Pancreas (tissue), 10 donors: ENCODE measurements at regions not wholly inside any gene's neighbourhood (a gene's known extent, or its start where the extent isn't known, plus 50 kb on each side); places are given as distances from the start of the nearest gene placed in this dataset.

Source experiments
- ATAC-seq, 4 donors: fragments of 200-7000 bp; cut with Tn5 transposase; one replicate each; pipeline versions ENCODE4 v1.8.0 to v1.9.1; 2020; ENCODE audit warnings: mild to moderate bottlenecking in 4 of 4, moderate library complexity in 4 of 4
- DNase-seq, 6 donors: peaks; one replicate each; pipeline ENCODE4 v3.0.0-alpha.2; 2020
- FAIRE-seq: peaks from 2 replicates; lab custom pipeline; 2012; peaks lifted over from hg19 to GRCh38; lab: Jason Lieb, UNC
- H3K27ac ChIP-seq, 4 donors: fragments of 200-600 bp; sonication (generic); 1 replicate in 3 of 4; 2 replicates in 1 of 4; pipeline versions ENCODE4 v1.5.0 to v1.8.0; 2020
- H3K27me3 ChIP-seq, 4 donors: fragments of 200-600 bp; one replicate each; pipeline ENCODE4 v1.8.0; 2021
- H3K36me3 ChIP-seq, 3 donors: fragments of 200-600 bp; sonication (generic) in 1 of 3; one replicate each; pipeline versions ENCODE4 v1.5.0 to v1.8.0; 2020 to 2021
- H3K4me1 ChIP-seq, 3 donors: fragments of 200-600 bp; one replicate each; pipeline ENCODE4 v1.8.0; 2021
- H3K4me3 ChIP-seq, 4 donors: fragments of 200-600 bp; sonication (generic) in 2 of 4; one replicate each; pipeline versions ENCODE4 v1.5.0 to v1.8.0; 2020 to 2021
- H3K9me3 ChIP-seq, 4 donors: fragments of 200-600 bp; one replicate each; pipeline ENCODE4 v1.8.0; 2021
- WGBS, 2 donors: extraction: QIAGEN DNeasy Blood & Tissue Kit; methylation state at CpG; one replicate each; pipeline ENCODE4 v1.1.7; 2013; 5-methylcytosine and 5-hydroxymethylcytosine counted together
- intact Hi-C, 3 donors: fragments of 100-400 bp; cut with DNase I; formaldehyde crosslinking; loops; one replicate each; pipeline versions ENCODE4 v1.11.1 to v1.14.2; 2022
- TF ChIP-seq, protein P1 (sequence below), 4 donors: fragments of 200-600 bp; sonication (generic) in 3 of 4; IDR thresholded peaks; one replicate each; pipeline versions ENCODE4 v1.5.0 to v1.8.0; 2021; ENCODE audit warnings: antibody characterized with exemption in 4 of 4
- donor health status: healthy with polysubstance abuse.
- donor health status: DM: no; HTN: no; CAD: no; lungs with moderate emphysema.
- donor health status: DM: no; HTN: no; CAD: no.
- donor health status: control.
- donor health status: control.
- donor health status: Bipolar disorder and iron deficiency.
- donor health status: DM: yes; HTN: yes; CAD: no.
- donor health status: DM: no; HTN: no; CAD: no.
- donor health status: DM: no; HTN: no; CAD: no.
- donor health status: DM: yes; HTN: yes; CAD: no.

DNA sequence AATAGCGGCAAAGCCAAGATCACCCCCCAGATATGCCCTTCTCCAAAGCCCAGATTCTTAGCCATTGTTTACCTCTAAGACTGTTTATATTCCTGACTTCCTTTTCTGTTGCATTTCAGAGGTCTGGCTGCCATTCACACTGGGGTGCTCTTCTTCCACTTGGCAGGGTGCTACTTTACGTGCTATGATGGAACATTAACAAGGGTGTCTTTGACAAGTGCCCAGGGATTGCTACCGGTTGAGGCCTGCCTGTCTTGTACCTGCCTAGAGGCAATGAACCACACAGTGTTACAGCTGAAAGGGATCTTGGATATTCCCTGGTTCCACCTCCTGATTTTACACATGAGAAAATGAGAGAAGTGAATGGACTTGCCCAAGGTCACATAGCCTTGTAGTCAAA lies 352.1 kb upstream of the KIF2A start:
- ATAC-seq (no peak), FAIRE-seq (no peak), DNase-seq (no peak)
- TF ChIP-seq, protein P1, sequence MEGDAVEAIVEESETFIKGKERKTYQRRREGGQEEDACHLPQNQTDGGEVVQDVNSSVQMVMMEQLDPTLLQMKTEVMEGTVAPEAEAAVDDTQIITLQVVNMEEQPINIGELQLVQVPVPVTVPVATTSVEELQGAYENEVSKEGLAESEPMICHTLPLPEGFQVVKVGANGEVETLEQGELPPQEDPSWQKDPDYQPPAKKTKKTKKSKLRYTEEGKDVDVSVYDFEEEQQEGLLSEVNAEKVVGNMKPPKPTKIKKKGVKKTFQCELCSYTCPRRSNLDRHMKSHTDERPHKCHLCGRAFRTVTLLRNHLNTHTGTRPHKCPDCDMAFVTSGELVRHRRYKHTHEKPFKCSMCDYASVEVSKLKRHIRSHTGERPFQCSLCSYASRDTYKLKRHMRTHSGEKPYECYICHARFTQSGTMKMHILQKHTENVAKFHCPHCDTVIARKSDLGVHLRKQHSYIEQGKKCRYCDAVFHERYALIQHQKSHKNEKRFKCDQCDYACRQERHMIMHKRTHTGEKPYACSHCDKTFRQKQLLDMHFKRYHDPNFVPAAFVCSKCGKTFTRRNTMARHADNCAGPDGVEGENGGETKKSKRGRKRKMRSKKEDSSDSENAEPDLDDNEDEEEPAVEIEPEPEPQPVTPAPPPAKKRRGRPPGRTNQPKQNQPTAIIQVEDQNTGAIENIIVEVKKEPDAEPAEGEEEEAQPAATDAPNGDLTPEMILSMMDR (IDR thresholded peaks at IDR 0.05) = no peak
- no peaks in the 10 kb centered on the region for H3K9me3 ChIP-seq
- no peaks in the 10 kb centered on the region for H3K36me3 ChIP-seq
- H3K4me1 ChIP-seq = peaks cover 0 to 3% (median 0%) of the 10 kb centered on the region in 3 donors
- intact Hi-C loops = no loop called here
- no peak overlapping the region for H3K27ac ChIP-seq
- 84 to 86% methylated on average over 3 of the region's 3 CpGs for WGBS, 2 donors
- no peaks in the 10 kb centered on the region for H3K27me3 ChIP-seq
- H3K4me3 ChIP-seq = no peak overlapping the region

DNA sequence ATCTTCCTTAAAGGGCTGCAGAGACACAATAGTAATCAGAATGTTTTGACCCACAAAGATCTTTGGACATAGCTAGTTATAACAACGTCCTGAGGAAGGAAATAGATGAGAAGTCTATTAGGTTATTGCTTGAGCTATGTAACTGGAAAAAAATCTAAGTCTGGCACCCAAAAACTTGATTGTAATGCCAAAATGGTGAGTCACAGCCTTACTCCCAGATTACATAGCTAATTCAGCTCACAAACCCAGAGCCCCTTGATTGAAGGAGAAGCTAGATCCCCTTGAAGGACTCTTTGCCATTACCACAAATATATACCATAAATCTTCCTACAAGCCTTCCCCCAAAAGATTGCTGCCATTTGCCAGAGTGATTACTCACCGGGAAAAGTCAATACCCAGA lies 341.8 kb upstream of the KIF2A start:
- Histone ChIP-seq H3K4me3 (no peak overlapping the region), H3K9me3 (no peaks in the 10 kb centered on the region), H3K36me3 (no peaks in the 10 kb centered on the region), H3K4me1 (no peaks in the 10 kb centered on the region), H3K27me3 (no peaks in the 10 kb centered on the region), H3K27ac (no peak overlapping the region)
- TF ChIP-seq, protein P1 (IDR thresholded peaks at IDR 0.05) = no peak
- 58 to 64% methylated on average over 2 of the region's 2 CpGs for WGBS, 2 donors
- no peak for DNase-seq
- intact Hi-C loops = no loop called here
- FAIRE-seq = no peak
- no peak for ATAC-seq

DNA sequence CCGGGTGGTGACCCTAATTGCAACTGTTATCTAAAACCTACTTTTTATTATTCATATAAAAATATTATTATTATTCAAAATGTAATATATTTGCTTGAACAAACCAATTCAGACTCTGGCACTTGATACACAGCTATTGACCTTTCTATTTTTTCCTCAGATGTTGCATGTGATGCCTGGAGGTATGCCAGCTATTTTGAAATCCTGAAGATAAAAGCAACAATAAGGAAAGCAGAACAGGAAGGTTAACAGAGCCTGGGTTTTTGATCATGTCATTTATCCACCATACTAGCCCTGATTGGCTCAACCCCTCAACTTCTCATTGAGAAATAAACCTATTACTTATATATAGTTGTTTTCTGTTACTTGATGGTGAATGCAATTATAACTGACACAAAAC lies 340.9 kb upstream of the KIF2A start:
- no peak for FAIRE-seq
- Histone ChIP-seq H3K4me3 (no peak overlapping the region), H3K9me3 (no peaks in the 10 kb centered on the region), H3K27ac (no peak overlapping the region), H3K36me3 (no peaks in the 10 kb centered on the region), H3K27me3 (no peaks in the 10 kb centered on the region), H3K4me1 (no peaks in the 10 kb centered on the region)
- DNase-seq = no peak
- 78 to 84% methylated on average over 1 of the region's 1 CpG for WGBS, 2 donors
- intact Hi-C loops = no loop called here
- ATAC-seq = peak in 3 of 4 donors; percentile 32 to 47 (median 35)
- TF ChIP-seq, protein P1 (IDR thresholded peaks at IDR 0.05) = no peak

DNA sequence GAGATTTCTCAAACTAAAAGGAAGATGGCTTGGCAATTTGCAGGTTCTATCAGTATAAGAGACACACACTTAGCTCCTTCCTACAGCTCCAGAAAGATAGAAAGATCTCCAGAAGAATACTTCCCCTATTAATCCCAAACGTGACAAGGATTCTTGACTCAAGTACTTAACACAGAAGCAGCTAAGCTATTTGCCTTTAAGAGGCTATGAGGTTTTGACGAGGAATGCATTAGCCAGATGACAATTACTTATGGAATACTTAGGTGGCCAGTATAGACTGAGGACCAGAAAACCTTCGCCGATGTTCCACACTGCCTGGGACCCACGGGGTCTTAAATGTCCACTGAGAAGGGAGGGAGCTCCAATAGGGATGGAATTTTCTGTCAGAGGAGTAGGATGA lies 340.5 kb upstream of the KIF2A start:
- Histone ChIP-seq H3K4me1 (no peaks in the 10 kb centered on the region), H3K27me3 (no peaks in the 10 kb centered on the region), H3K27ac (no peak overlapping the region), H3K36me3 (no peaks in the 10 kb centered on the region), H3K4me3 (no peak overlapping the region), H3K9me3 (no peaks in the 10 kb centered on the region)
- ATAC-seq (no peak), FAIRE-seq (no peak), DNase-seq (no peak)
- intact Hi-C loops = no loop called here
- WGBS, 2 donors = 80 to 89% methylated on average over 5 of the region's 5 CpGs
- TF ChIP-seq, protein P1 (IDR thresholded peaks at IDR 0.05) = no peak

DNA sequence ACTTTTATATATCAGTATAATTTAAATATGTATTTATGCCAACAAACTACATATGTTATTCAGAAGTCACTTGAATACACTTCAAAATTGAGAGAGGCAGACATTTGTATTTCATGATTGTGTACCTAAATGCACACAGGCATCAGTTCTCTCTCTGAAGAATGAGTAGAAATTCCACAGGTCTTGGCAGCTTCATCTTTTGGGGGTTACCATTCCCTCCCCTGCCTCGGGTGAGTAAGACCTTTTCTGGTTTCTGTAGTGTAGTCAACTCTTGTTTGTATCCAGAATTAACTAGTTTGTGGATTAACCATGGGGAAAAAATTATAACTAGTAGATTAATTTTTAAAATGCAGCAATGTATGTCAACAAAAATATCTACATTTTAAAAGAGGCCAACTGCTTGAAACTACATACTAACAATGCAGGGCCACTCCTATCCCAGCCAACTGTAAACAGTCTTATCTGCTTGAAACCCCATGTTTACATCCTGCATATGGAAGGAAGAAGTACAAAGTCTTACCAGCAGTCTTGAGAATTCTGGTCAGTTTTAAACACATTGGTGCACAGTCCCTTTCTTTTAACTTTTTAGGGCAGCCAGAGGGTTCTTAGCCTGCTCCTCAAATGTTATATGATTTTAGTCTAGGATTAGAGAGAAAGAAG lies 339.6 kb upstream of the KIF2A start:
- TF ChIP-seq, protein P1 (IDR thresholded peaks at IDR 0.05) = no peak
- H3K27me3 ChIP-seq = no peaks in the 10 kb centered on the region
- no peaks in the 10 kb centered on the region for H3K36me3 ChIP-seq
- no peaks in the 10 kb centered on the region for H3K9me3 ChIP-seq
- H3K27ac ChIP-seq = no peak overlapping the region
- intact Hi-C loops = no loop called here
- no peaks in the 10 kb centered on the region for H3K4me1 ChIP-seq
- H3K4me3 ChIP-seq = no peak overlapping the region
- DNase-seq (no peak), ATAC-seq (no peak), FAIRE-seq (no peak)
- 17 to 19% methylated on average over 1 of the region's 1 CpG for WGBS, 2 donors
